GM23338 (cell line): ENCODE measurements at regions not wholly inside any gene's neighbourhood (a gene's known extent, or its start where the extent isn't known, plus 50 kb on each side); places are given as distances from the start of the nearest gene placed in this dataset.

ENCODE experiments used
- EZH2 ChIP-seq: fragments of 200-600 bp; sonication (generic); IDR thresholded peaks from one replicate; pipeline ENCODE4 v1.8.0; 2017; ENCODE audit warnings: antibody characterized with exemption, mild to moderate bottlenecking, low read depth; ENCODE audit not compliant: unreplicated experiment
- POLR2AphosphoS5 ChIP-seq: IDR thresholded peaks from 2 replicates; pipeline ENCODE4 v1.6.1; 2016; ENCODE audit warnings: antibody characterized with exemption, low read depth
- TF ChIP-seq, protein P1 (sequence below), 2 experiments: fragments of 200-600 bp in 1 of 2; sonication (generic) in 1 of 2; conservative IDR thresholded peaks; 2 replicates each; pipeline versions ENCODE4 v1.5.1 to v1.6.1; 2016 to 2017; ENCODE audit warnings: antibody characterized with exemption in 2 of 2, low read depth in 2 of 2, mild to moderate bottlenecking in 2 of 2, moderate library complexity in 1 of 2

GRCh38 chr4:72857216-72857615, 212.3 kb downstream of the COX18 start:
- TF ChIP-seq, protein P1, sequence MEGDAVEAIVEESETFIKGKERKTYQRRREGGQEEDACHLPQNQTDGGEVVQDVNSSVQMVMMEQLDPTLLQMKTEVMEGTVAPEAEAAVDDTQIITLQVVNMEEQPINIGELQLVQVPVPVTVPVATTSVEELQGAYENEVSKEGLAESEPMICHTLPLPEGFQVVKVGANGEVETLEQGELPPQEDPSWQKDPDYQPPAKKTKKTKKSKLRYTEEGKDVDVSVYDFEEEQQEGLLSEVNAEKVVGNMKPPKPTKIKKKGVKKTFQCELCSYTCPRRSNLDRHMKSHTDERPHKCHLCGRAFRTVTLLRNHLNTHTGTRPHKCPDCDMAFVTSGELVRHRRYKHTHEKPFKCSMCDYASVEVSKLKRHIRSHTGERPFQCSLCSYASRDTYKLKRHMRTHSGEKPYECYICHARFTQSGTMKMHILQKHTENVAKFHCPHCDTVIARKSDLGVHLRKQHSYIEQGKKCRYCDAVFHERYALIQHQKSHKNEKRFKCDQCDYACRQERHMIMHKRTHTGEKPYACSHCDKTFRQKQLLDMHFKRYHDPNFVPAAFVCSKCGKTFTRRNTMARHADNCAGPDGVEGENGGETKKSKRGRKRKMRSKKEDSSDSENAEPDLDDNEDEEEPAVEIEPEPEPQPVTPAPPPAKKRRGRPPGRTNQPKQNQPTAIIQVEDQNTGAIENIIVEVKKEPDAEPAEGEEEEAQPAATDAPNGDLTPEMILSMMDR (conservative IDR thresholded peaks at IDR 0.05; ENCODE audit: low read depth in 2 of 2) = no peak
- TF ChIP-seq POLR2AphosphoS5 = no peak
- TF ChIP-seq EZH2 = no peak
